BLaER1 (cell line): ENCODE measurements at regions not wholly inside any gene's neighbourhood (a gene's known extent, or its start where the extent isn't known, plus 50 kb on each side); places are given as distances from the start of the nearest gene placed in this dataset.

Experiments
- H3K27ac ChIP-seq: shearing (Covaris generic); formaldehyde crosslinking; 2 replicates; pipeline ENCODE4 v1.8.1; 2022
- H3K27me3 ChIP-seq: shearing (Covaris generic); formaldehyde crosslinking; 2 replicates; pipeline ENCODE4 v1.8.1; 2022
- H3K36me3 ChIP-seq: shearing (Covaris generic); formaldehyde crosslinking; 2 replicates; pipeline ENCODE4 v1.8.1; 2022
- H3K4me1 ChIP-seq: shearing (Covaris generic); formaldehyde crosslinking; 2 replicates; pipeline ENCODE4 v1.8.1; 2022
- H3K4me2 ChIP-seq: shearing (Covaris generic); formaldehyde crosslinking; 2 replicates; pipeline ENCODE4 v1.8.1; 2022
- H3K4me3 ChIP-seq: shearing (Covaris generic); formaldehyde crosslinking; 2 replicates; pipeline ENCODE4 v1.8.1; 2022
- H3K9ac ChIP-seq: shearing (Covaris generic); formaldehyde crosslinking; 2 replicates; pipeline ENCODE4 v1.8.1; 2022
- H3K9me3 ChIP-seq: shearing (Covaris generic); formaldehyde crosslinking; 2 replicates; pipeline ENCODE4 v1.8.1; 2022
- H4K20me1 ChIP-seq: shearing (Covaris generic); formaldehyde crosslinking; 2 replicates; pipeline ENCODE4 v1.8.1; 2022
- Cebpa-rat ChIP-seq: shearing (Covaris generic); IDR thresholded peaks from 2 replicates; pipeline ENCODE4 v1.8.1; 2022

GRCh38 chr2:7115906-7116305 lies 198.7 kb downstream of the RNF144A start:
- no peaks in the 10 kb centered on the region for H3K9me3 ChIP-seq
- no peaks in the 10 kb centered on the region for H3K4me1 ChIP-seq
- H3K4me2 ChIP-seq = no peak overlapping the region
- TF ChIP-seq Cebpa-rat = no peak
- H3K4me3 ChIP-seq = no peak overlapping the region
- no peak overlapping the region for H3K27ac ChIP-seq
- no peaks in the 10 kb centered on the region for H3K27me3 ChIP-seq
- H3K9ac ChIP-seq = no peak overlapping the region
- no peaks in the 10 kb centered on the region for H4K20me1 ChIP-seq
- H3K36me3 ChIP-seq = no peaks in the 10 kb centered on the region

- no peak for TF ChIP-seq Cebpa-rat
- no peak overlapping the region for H3K27ac ChIP-seq
- no peaks in the 10 kb centered on the region for H3K4me1 ChIP-seq
- no peak overlapping the region for H3K4me2 ChIP-seq
- no peaks in the 10 kb centered on the region for H3K27me3 ChIP-seq
- H4K20me1 ChIP-seq = no peaks in the 10 kb centered on the region
- no peak overlapping the region for H3K9ac ChIP-seq
- H3K9me3 ChIP-seq = no peaks in the 10 kb centered on the region
- H3K36me3 ChIP-seq = no peaks in the 10 kb centered on the region
- no peak overlapping the region for H3K4me3 ChIP-seq
Observed at GRCh38 chr2:7116511-7116910, 199.3 kb downstream of the RNF144A start.

GRCh38 chr2:7117076-7117475 lies 199.9 kb downstream of the RNF144A start:
- Histone ChIP-seq H3K4me2 (no peak overlapping the region), H3K27me3 (no peaks in the 10 kb centered on the region), H3K27ac (no peak overlapping the region), H3K9me3 (no peaks in the 10 kb centered on the region), H3K4me3 (no peak overlapping the region), H4K20me1 (no peaks in the 10 kb centered on the region), H3K4me1 (no peaks in the 10 kb centered on the region), H3K36me3 (no peaks in the 10 kb centered on the region), H3K9ac (no peak overlapping the region)
- no peak for TF ChIP-seq Cebpa-rat

GRCh38 chr2:7118606-7119131 lies 201.5 kb downstream of the RNF144A start:
- Histone ChIP-seq H3K36me3 (no peaks in the 10 kb centered on the region), H3K4me1 (no peaks in the 10 kb centered on the region), H3K4me2 (no peak overlapping the region), H3K9me3 (no peaks in the 10 kb centered on the region), H3K27ac (no peak overlapping the region), H3K9ac (no peak overlapping the region), H3K4me3 (no peak overlapping the region), H4K20me1 (no peaks in the 10 kb centered on the region), H3K27me3 (no peaks in the 10 kb centered on the region)
- no peak for TF ChIP-seq Cebpa-rat

- no peaks in the 10 kb centered on the region for H3K4me1 ChIP-seq
- no peaks in the 10 kb centered on the region for H3K27me3 ChIP-seq
- no peak overlapping the region for H3K27ac ChIP-seq
- H3K4me2 ChIP-seq = no peak overlapping the region
- no peaks in the 10 kb centered on the region for H3K9me3 ChIP-seq
- TF ChIP-seq Cebpa-rat = no peak
- no peak overlapping the region for H3K4me3 ChIP-seq
- H3K9ac ChIP-seq = no peak overlapping the region
- H4K20me1 ChIP-seq = no peaks in the 10 kb centered on the region
- H3K36me3 ChIP-seq = no peaks in the 10 kb centered on the region
Observed at GRCh38 chr2:7119132-7119835, 202.1 kb downstream of the RNF144A start.

GRCh38 chr2:7121851-7122250 lies 204.6 kb downstream of the RNF144A start:
- H3K4me2 ChIP-seq = no peak overlapping the region
- no peak for TF ChIP-seq Cebpa-rat

GRCh38 chr2:7127156-7127555 lies 209.9 kb downstream of the RNF144A start:
- Histone ChIP-seq H3K36me3 (no peaks in the 10 kb centered on the region), H3K27ac (no peak overlapping the region), H3K9ac (no peak overlapping the region), H3K4me2 (no peak overlapping the region), H3K4me1 (no peaks in the 10 kb centered on the region), H3K27me3 (no peaks in the 10 kb centered on the region), H4K20me1 (no peaks in the 10 kb centered on the region), H3K4me3 (no peak overlapping the region), H3K9me3 (no peaks in the 10 kb centered on the region)
- TF ChIP-seq Cebpa-rat = no peak

More at GRCh38 chr2:7121851-7122250, 204.6 kb downstream of the RNF144A start:
- no peaks in the 10 kb centered on the region for H3K9me3 ChIP-seq
- H4K20me1 ChIP-seq = no peaks in the 10 kb centered on the region
- H3K4me3 ChIP-seq = no peak overlapping the region
- no peak overlapping the region for H3K27ac ChIP-seq
- no peaks in the 10 kb centered on the region for H3K36me3 ChIP-seq
- H3K27me3 ChIP-seq = no peaks in the 10 kb centered on the region
- no peaks in the 10 kb centered on the region for H3K4me1 ChIP-seq
- no peak overlapping the region for H3K9ac ChIP-seq

- H3K27me3 ChIP-seq = no peaks in the 10 kb centered on the region
- H3K4me2 ChIP-seq = no peak overlapping the region
- H3K4me1 ChIP-seq = no peaks in the 10 kb centered on the region
- no peaks in the 10 kb centered on the region for H3K9me3 ChIP-seq
- no peak overlapping the region for H3K9ac ChIP-seq
- H4K20me1 ChIP-seq = no peaks in the 10 kb centered on the region
- TF ChIP-seq Cebpa-rat = no peak
- H3K4me3 ChIP-seq = no peak overlapping the region
- H3K36me3 ChIP-seq = no peaks in the 10 kb centered on the region
- no peak overlapping the region for H3K27ac ChIP-seq
Observed at GRCh38 chr2:7127687-7128086, 210.5 kb downstream of the RNF144A start.

GRCh38 chr2:7131261-7131660 lies 214.0 kb downstream of the RNF144A start:
- TF ChIP-seq Cebpa-rat = no peak
- no peak overlapping the region for H3K27ac ChIP-seq
- no peak overlapping the region for H3K4me3 ChIP-seq
- H3K9me3 ChIP-seq = no peaks in the 10 kb centered on the region
- no peaks in the 10 kb centered on the region for H3K36me3 ChIP-seq
- no peak overlapping the region for H3K4me2 ChIP-seq
- no peaks in the 10 kb centered on the region for H3K27me3 ChIP-seq
- no peak overlapping the region for H3K9ac ChIP-seq
- H4K20me1 ChIP-seq = no peaks in the 10 kb centered on the region
- no peaks in the 10 kb centered on the region for H3K4me1 ChIP-seq

GRCh38 chr2:7132753-7133152 lies 215.5 kb downstream of the RNF144A start:
- no peak overlapping the region for H3K4me2 ChIP-seq
- H3K9me3 ChIP-seq = no peaks in the 10 kb centered on the region
- no peak overlapping the region for H3K9ac ChIP-seq
- H3K36me3 ChIP-seq = no peaks in the 10 kb centered on the region
- H3K4me1 ChIP-seq = no peaks in the 10 kb centered on the region
- no peaks in the 10 kb centered on the region for H3K27me3 ChIP-seq
- no peak for TF ChIP-seq Cebpa-rat
- H4K20me1 ChIP-seq = no peaks in the 10 kb centered on the region
- H3K4me3 ChIP-seq = no peak overlapping the region
- H3K27ac ChIP-seq = no peak overlapping the region
